ENCODE measurements at regions not wholly inside any gene's neighbourhood (a gene's known extent, or its start where the extent isn't known, plus 50 kb on each side); places are given as distances from the start of the nearest gene placed in this dataset.

DNA sequence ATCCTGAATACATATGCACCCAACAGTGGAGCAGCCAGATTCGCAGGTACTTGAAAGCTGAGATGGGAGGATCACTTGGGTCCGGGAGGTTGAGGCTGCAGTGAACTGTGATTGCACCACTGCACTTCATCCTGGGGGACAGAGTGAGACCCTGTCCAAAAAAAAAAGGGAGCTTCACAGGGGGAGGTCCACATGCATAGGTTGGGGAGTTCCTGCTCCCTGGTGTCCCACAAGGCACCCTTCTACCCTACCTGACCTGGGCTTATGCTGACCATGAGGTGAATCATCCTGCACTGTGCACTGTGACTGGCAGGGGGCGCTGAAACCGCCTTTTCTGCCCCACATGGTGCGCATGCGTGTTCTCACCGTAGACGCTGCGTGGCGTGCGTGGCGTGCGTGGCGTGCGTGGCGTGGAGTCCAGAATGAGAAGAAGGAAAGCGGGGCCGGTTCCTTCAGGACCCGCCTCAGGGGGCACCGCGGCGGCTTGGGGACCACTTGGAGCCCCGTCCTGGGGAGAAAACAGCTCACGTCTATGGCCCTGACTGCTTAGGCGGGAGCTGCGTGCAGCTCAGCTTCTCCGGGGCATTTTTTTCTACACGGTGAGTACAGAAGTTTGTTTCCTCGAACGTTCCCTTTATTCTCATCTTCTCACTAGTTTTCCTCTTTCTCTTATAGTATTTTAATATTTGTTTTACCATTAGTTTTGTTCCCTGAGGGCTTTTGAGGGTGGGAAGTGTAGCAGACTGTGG lies 116.6 kb upstream of the GRK3 start (continued):
- TF ChIP-seq ATF4 (CRISPR knock-in tag; IDR thresholded peaks at IDR 0.05), result peak in 1 of 2 experiments; percentile 41; a peak in 1 of 4 replicates
- peak; percentile 21; the same call in 1 of the 2 replicates for TF ChIP-seq ZNF780A (CRISPR knock-in tag; IDR thresholded peaks at IDR 0.05)
- no peak for TF ChIP-seq CBX1 (IDR thresholded peaks at IDR 0.05; ENCODE audit: low read depth)
- no peak for TF ChIP-seq GLMP (CRISPR knock-in tag; IDR thresholded peaks at IDR 0.05; ENCODE audit: borderline replicate concordance)
- peak; percentile 88 for TF ChIP-seq ZMYM4 (CRISPR knock-in tag; IDR thresholded peaks at IDR 0.05)
- TF ChIP-seq ZSCAN31 (CRISPR knock-in tag; IDR thresholded peaks at IDR 0.05; ENCODE audit: low read depth), result 0 out of 2 replicates have a peak, but pooled peaks have one; percentile 54
- TF ChIP-seq KMT2A (CRISPR knock-in tag; IDR thresholded peaks at IDR 0.05), result peak; percentile 80
- TF ChIP-seq ZNF556 (CRISPR knock-in tag; IDR thresholded peaks at IDR 0.05; ENCODE audit: borderline replicate concordance), result peak; percentile 72; the same call in 1 of the 2 replicates
- peak; percentile 45; the same call in 1 of the 2 replicates for TF ChIP-seq ZBTB49 (CRISPR knock-in tag; IDR thresholded peaks at IDR 0.05; ENCODE audit: borderline replicate concordance)
- no peak; the same call in 1 of the 2 replicates for TF ChIP-seq RFXAP (CRISPR knock-in tag; IDR thresholded peaks at IDR 0.05; ENCODE audit: borderline replicate concordance)
- TF ChIP-seq ZNF232 (CRISPR knock-in tag; IDR thresholded peaks at IDR 0.05; ENCODE audit: borderline replicate concordance), result peak; percentile 66; the same call in 1 of the 2 replicates
- TF ChIP-seq BCL3 (CRISPR knock-in tag; IDR thresholded peaks at IDR 0.05), result peak; percentile 55; the same call in 1 of the 2 replicates
- TF ChIP-seq, protein P1, sequence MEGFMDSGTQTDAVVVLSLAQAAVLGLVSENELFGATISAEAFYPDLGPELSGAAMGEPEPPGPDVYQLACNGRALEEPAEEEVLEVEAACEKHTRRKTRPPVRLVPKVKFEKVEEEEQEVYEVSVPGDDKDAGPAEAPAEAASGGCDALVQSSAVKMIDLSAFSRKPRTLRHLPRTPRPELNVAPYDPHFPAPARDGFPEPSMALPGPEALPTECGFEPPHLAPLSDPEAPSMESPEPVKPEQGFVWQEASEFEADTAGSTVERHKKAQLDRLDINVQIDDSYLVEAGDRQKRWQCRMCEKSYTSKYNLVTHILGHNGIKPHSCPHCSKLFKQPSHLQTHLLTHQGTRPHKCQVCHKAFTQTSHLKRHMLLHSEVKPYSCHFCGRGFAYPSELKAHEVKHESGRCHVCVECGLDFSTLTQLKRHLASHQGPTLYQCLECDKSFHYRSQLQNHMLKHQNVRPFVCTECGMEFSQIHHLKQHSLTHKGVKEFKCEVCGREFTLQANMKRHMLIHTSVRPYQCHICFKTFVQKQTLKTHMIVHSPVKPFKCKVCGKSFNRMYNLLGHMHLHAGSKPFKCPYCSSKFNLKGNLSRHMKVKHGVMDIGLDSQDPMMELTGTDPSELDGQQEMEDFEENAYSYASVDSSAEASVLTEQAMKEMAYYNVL (CRISPR knock-in tag; IDR thresholded peaks at IDR 0.05; ENCODE audit: borderline replicate concordance), result no peak
- peak; percentile 94; the same call in 1 of the 2 replicates for TF ChIP-seq NAIF1 (CRISPR knock-in tag; IDR thresholded peaks at IDR 0.05; ENCODE audit: borderline replicate concordance)
- TF ChIP-seq XRCC5 (optimal IDR thresholded peaks at IDR 0.05; ENCODE audit: low read length), result peak; percentile 96
- TF ChIP-seq KAT7 (CRISPR knock-in tag; IDR thresholded peaks at IDR 0.05; ENCODE audit: borderline replicate concordance), result 0 out of 2 replicates have a peak, but pooled peaks have one; percentile 49
- TF ChIP-seq CTCF (CRISPR knock-in tag; IDR thresholded peaks at IDR 0.05), result peak; percentile 98
- TF ChIP-seq MTA1 (CRISPR knock-in tag; IDR thresholded peaks at IDR 0.05; ENCODE audit: borderline replicate concordance), result peak; percentile 97; the same call in 1 of the 2 replicates

Data from HepG2 (cell line).